Activated CD4-positive, alpha-beta T cell treated with anti-CD3 and anti-CD28 coated beads, Interleukin-2, amount 50 U/mL, for 16 hours (primary cell): ENCODE measurements at regions not wholly inside any gene's neighbourhood (a gene's known extent, or its start where the extent isn't known, plus 50 kb on each side); places are given as distances from the start of the nearest gene placed in this dataset.

ENCODE experiments used
- DNase-seq: peaks from one replicate; pipeline ENCODE4 v3.0.0-alpha.2; 2020

- DNase-seq: no peak
Observed at GRCh38 chr7:112596260-112596659, 115.5 kb downstream of the LSMEM1 start.

- no peak for DNase-seq
Observed at GRCh38 chr7:112596981-112597380, 116.2 kb downstream of the LSMEM1 start.

- no peak for DNase-seq
Observed at GRCh38 chr7:112603673-112604072, 122.9 kb downstream of the LSMEM1 start.

DNA sequence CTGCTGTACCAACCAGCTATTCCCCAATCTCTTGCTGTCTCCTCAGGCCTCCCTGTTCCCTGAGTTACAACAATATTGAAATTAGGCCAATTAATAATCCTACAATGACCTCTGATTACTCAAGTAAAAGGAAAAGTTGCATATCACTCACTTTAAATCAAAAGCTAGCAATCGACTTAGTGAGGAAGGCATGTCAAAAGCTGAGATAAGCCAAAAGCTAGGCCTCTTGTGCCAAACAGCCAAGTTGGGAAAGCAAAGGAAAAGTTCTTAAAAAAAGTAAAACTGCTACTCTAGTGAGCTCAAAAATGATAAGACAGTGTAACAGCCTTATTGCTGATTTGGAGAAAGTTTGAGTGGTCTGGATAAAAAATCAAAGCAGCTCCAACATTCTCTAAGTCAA, 129.8 kb downstream of the LSMEM1 start:
- no peak for DNase-seq

DNA sequence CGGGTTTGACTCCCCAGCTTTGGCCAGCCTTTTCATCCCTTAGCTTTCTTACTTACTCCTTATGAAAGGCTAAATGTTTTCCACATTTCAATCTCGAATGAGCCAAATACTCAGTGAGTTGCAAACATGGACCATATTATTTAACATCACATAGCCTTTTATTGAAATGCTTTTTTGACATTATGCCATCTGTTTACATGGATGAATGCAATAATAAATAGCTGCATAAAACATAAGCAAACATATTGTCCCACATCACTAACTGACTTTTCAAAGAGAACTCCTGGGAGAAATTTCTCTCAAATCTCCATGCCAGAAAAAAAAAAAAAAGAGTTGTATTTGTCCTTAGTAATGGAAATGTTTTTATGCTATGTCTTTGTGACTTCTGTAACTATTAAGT, 134.9 kb downstream of the LSMEM1 start:
- DNase-seq: no peak

GRCh38 chr7:112616295-112616694, 135.5 kb downstream of the LSMEM1 start:
- DNase-seq: no peak

DNA sequence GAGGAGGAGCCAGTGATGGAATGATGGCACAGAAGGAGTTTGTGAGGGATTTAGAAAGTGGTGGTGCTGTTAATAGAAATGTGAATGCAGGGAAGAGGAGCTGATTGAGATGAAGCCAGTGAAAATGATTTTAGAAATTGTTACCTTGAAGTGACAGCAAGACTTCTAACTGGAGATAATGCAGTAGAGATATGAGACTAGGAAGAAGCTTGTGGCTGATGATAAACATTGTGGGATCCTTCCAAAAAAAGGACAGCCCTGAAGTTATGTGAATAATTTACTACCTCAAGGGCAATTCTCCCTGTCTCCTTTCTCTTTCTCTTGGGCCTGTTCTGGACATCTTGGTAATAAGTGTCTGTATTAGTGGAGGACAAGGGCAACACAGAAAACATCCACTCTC, 138.6 kb downstream of the LSMEM1 start:
- no peak for DNase-seq

- DNase-seq: no peak
Observed at GRCh38 chr7:112622159-112622715, 141.4 kb downstream of the LSMEM1 start.

DNA sequence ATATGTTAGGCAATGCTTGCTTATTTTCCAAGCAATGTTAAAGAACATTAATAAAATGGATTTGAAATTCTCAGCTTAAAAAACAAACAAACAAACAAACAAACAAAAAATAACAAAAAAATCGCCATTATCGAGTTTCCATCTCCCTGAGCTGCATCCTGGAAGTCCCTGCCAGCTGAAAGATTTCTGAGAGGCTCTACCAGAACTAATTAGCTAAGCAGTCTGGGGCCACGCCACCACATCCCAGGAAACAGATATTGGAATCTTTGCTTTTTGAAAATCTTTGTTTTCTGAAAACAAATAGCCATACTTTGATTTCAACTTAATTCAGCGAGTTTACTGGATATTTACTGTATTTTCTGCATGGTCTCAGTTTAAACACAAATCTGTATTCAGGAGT, 143.6 kb downstream of the LSMEM1 start:
- no peak for DNase-seq

GRCh38 chr7:112630565-112630964, 149.8 kb downstream of the LSMEM1 start:
- DNase-seq: no peak

GRCh38 chr7:112634107-112634506, 153.3 kb downstream of the LSMEM1 start:
- no peak for DNase-seq

DNA sequence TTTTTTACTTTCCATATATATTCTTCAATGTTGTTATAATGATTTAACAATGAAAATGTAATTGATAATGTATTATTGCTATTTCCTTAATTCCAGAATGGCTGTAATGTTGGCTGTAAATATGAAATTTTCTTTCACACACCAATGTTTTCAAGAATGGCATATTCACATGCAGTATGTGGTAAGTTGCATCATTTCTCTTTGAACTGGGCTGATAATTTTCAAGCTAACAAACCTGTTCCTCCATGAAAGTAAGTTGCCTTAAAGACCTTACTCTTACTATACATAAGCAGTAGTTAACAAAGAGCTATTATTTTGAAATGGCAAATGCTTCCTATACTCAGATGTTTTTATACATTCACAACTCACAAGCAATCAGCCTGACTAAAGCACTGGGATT, 154.5 kb downstream of the TMEM168 start:
- no peak for DNase-seq

DNA sequence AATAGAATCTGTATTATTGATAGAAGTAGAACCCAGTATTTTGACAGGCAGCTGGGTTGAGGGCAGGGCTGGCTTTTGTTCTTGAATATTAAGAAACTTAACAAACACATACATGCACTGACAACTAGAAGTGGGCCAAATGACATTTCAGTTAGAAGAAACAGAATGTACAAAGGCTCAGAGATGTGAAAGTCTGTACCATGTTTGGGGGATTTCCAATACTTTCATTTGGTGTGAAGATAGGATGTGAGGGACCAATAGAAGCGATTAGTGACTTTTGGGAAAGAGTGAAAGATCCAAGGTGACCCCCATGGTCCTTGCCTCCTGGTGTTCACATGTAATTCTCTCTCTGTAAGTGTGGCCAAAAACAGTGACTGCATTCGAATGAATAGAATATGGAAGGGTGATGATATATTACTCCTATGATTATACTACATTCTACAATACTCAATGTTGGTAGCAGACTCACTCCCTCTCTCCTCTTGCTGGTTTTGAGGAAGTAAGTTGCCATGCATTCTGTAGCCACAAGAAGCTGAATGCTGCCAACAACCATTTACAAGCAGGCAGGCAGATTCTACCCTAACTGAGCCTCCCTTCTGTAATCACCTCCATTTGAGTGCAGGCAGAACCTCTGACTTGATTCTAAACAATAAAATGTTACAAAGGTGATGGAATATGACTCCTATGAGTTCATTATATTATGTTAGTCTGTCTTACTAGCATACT, 151.4 kb downstream of the TMEM168 start:
- DNase-seq: no peak

GRCh38 chr7:112640685-112641084, 149.5 kb downstream of the TMEM168 start:
- no peak for DNase-seq

GRCh38 chr7:112646783-112647182, 143.4 kb downstream of the TMEM168 start:
- DNase-seq: no peak

- no peak for DNase-seq
Observed at GRCh38 chr7:112648781-112649180, 141.4 kb downstream of the TMEM168 start.

DNA sequence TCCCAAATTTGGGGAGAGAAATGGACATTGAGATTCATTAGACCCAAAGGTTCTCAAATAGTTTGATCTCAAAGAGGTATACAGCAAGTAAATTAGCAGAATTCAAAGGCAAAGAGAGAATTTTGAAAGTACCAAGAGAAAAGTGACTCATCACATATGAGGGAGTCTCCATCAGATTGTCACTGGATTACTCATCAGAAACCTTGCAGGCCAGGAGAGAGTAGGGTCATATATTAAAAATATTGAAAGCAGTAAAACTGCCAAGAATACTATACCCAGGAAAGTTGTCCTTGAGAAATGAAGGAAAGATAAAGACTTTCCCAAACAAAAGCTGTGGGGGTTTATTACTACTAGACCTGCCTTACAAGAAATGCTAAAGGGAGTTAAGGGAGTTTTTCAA, 140.6 kb downstream of the TMEM168 start:
- DNase-seq: no peak

- DNase-seq: no peak
Observed at GRCh38 chr7:112654322-112655216, 135.6 kb downstream of the TMEM168 start.

- DNase-seq: no peak
Observed at GRCh38 chr7:112665709-112666108, 124.5 kb downstream of the TMEM168 start.

DNA sequence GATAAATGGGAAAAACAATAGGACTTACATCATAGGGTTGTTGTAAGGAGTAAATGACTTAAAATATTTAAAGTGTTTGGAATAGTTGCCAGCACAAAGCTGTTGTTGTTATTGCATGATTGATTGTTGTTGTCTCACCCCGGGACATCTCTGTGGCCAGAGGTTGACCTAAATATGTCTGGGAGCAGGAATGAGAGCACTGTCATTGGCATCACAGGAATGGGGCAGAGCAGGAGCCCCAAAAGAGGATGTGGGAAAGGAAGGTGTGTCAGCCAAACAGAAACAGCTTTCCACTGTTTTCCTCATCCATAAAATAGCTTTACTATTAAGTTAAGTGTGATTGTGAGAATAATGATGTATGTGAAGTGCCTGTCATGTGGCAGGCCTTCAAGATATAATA, 121.6 kb downstream of the TMEM168 start:
- DNase-seq: no peak

DNA sequence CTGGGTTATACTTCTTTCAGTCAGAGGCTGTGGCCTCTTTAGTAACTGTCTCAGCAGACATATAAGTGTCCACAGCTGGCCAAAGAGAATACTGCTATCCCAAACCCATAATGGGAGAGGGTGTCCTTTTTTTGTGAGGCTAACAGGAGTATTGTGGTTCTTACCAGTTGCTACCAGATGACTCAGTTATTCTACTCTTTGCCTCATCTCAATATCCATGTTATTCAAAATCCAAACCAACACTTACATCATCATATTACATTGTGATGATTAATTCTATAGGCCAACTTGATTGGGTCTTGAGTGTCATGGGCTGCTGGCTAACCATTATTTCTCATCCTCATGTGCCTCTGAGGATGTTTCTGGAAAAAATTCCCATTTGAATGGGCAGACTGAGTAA, 120.9 kb downstream of the TMEM168 start:
- DNase-seq: no peak

GRCh38 chr7:112670193-112670592, 120.0 kb downstream of the TMEM168 start:
- no peak for DNase-seq

- no peak for DNase-seq
Observed at GRCh38 chr7:112678626-112679025, 111.6 kb downstream of the TMEM168 start.
